Stomach (tissue), 4 donors: ENCODE measurements at regions not wholly inside any gene's neighbourhood (a gene's known extent, or its start where the extent isn't known, plus 50 kb on each side); places are given as distances from the start of the nearest gene placed in this dataset.

ENCODE experiments used
- EP300 ChIP-seq: sonication (generic); formaldehyde crosslinking; IDR thresholded peaks from one replicate; pipeline ENCODE4 v1.6.1; 2017; ENCODE audit warnings: antibody characterized with exemption
- POLR2A ChIP-seq, 4 donors: fragments of 450-650 bp; IDR thresholded peaks; one replicate each; pipeline ENCODE4 v1.6.1; 2016; ENCODE audit warnings: antibody characterized with exemption in 4 of 4, control low read depth in 2 of 4, mild to moderate bottlenecking in 1 of 4, moderate library complexity in 1 of 4

- TF ChIP-seq EP300 (no peak), POLR2A (IDR thresholded peaks at IDR 0.05) (no peak)
Observed at GRCh38 chr1:217032715-217033367, 309.6 kb upstream of the ESRRG start.
